Fibroblast of lung (primary cell): ENCODE measurements at regions not wholly inside any gene's neighbourhood (a gene's known extent, or its start where the extent isn't known, plus 50 kb on each side); places are given as distances from the start of the nearest gene placed in this dataset.

Source experiments
- DNase-seq, 2 donors: peaks; one replicate each; pipeline versions ENCODE4 v3.0.0 to v3.0.0-alpha.2; 2010; ENCODE audit warnings: low read depth in 2 of 2
- H2AFZ ChIP-seq: 2 replicates; pipeline ENCODE4 v1.5.1; 2012; ENCODE audit warnings: low read length, control low read depth, inconsistent platforms
- H3K27ac ChIP-seq: 2 replicates; pipeline ENCODE4 v1.5.1; 2011; ENCODE audit warnings: low read length, control low read depth; ENCODE audit not compliant: insufficient read depth
- H3K27me3 ChIP-seq: 2 replicates; pipeline ENCODE4 v1.5.1; 2011; ENCODE audit warnings: mild to moderate bottlenecking, low read length; ENCODE audit not compliant: control insufficient read depth, insufficient read depth
- H3K36me3 ChIP-seq: 2 replicates; pipeline ENCODE4 v1.5.1; 2011; ENCODE audit warnings: low read length; ENCODE audit not compliant: control insufficient read depth, insufficient read depth
- H3K4me1 ChIP-seq: 2 replicates; pipeline ENCODE4 v1.5.1; 2011; ENCODE audit warnings: low read length; ENCODE audit not compliant: control insufficient read depth, insufficient read depth; ENCODE audit errors: extremely low read depth
- H3K4me2 ChIP-seq: 2 replicates; pipeline ENCODE4 v1.5.1; 2011; ENCODE audit warnings: low read length, control low read depth; ENCODE audit not compliant: insufficient read depth; ENCODE audit errors: extremely low read depth
- H3K4me3 ChIP-seq, 4 experiments: fragments of 200-600 bp in 1 of 4; sonication (generic) in 1 of 4; replicated peaks in 1 of 4; 2 replicates each; pipeline ENCODE4 v1.5.1; 2011 to 2016; ENCODE audit warnings: low read length in 4 of 4, low read depth in 3 of 4, mild to moderate bottlenecking in 3 of 4, control low read depth in 2 of 4, inconsistent platforms in 1 of 4, mixed read lengths in 1 of 4; ENCODE audit not compliant: insufficient read depth in 1 of 4; ENCODE audit errors: control extremely low read depth in 1 of 4
- H3K79me2 ChIP-seq: 2 replicates; pipeline ENCODE4 v1.5.1; 2012; ENCODE audit warnings: mild to moderate bottlenecking, low read length, inconsistent platforms; ENCODE audit not compliant: control insufficient read depth, insufficient read depth
- H3K9ac ChIP-seq: 2 replicates; pipeline ENCODE4 v1.5.1; 2011; ENCODE audit warnings: mild to moderate bottlenecking, low read length, control low read depth; ENCODE audit not compliant: insufficient read depth
- H3K9me3 ChIP-seq: 2 replicates; pipeline ENCODE4 v1.5.1; 2012; ENCODE audit warnings: low read depth, low read length; ENCODE audit not compliant: control insufficient read depth, insufficient read depth
- H4K20me1 ChIP-seq: 2 replicates; pipeline ENCODE4 v1.5.1; 2011; ENCODE audit warnings: low read length; ENCODE audit not compliant: control insufficient read depth, insufficient read depth; ENCODE audit errors: extremely low read depth
- CTCF ChIP-seq, 2 donors: IDR thresholded peaks in 1 of 2; conservative IDR thresholded peaks in 1 of 2; 1 replicate in 1 of 2; 2 replicates in 1 of 2; pipeline ENCODE4 v1.5.1; 2011 to 2012; ENCODE audit warnings: low read length in 2 of 2, control low read depth in 1 of 2, inconsistent platforms in 1 of 2, low read depth in 1 of 2, mild to moderate bottlenecking in 1 of 2
- EZH2 ChIP-seq: IDR thresholded peaks from 2 replicates; pipeline ENCODE4 v1.5.1; 2012; ENCODE audit warnings: low read length, control low read depth, mild to moderate bottlenecking; ENCODE audit errors: missing control alignments

GRCh38 chr6:50520326-50521266, 192.7 kb upstream of the TFAP2D start:
- H3K4me3 ChIP-seq, result no peak overlapping the region
- H3K9me3 ChIP-seq, result no peaks in the 10 kb centered on the region
- H2AFZ ChIP-seq, result no peak overlapping the region
- no peak overlapping the region for H3K27ac ChIP-seq
- no peak overlapping the region for H3K9ac ChIP-seq
- H3K27me3 ChIP-seq, result no peaks in the 10 kb centered on the region
- no peak for DNase-seq
- no peak overlapping the region for H3K4me2 ChIP-seq
- no peaks in the 10 kb centered on the region for H4K20me1 ChIP-seq
- H3K36me3 ChIP-seq, result no peaks in the 10 kb centered on the region
- H3K79me2 ChIP-seq, result no peaks in the 10 kb centered on the region
- no peaks in the 10 kb centered on the region for H3K4me1 ChIP-seq
- TF ChIP-seq CTCF (conservative IDR thresholded peaks at IDR 0.05 in 1 of 2, IDR thresholded peaks at IDR 0.05 in 1 of 2; ENCODE audit: low read depth in 1 of 2, low read length in 2 of 2), result no peak
- no peak for TF ChIP-seq EZH2

DNA sequence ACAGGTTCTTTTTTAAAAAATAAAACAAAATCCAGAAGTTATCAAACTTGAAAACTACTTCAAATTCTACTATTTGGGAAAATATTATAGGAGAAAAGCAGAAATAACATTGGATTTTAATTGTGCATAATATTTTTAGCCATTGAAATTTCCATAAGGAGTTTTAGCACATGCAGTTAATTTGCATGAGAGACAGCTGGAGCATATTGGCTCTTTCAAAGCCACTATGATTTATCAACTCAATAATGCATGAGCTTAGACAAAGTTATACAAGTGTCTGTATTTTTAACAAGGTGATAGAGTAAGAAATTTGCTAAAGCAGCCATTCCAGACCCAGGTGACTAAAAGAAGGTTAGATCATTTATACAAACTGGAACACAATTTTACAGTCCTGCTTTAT, 189.0 kb upstream of the TFAP2D start:
- DNase-seq, result no peak
- Histone ChIP-seq H3K27ac (no peak overlapping the region), H3K4me2 (no peak overlapping the region), H3K9ac (no peak overlapping the region), H4K20me1 (no peaks in the 10 kb centered on the region), H3K4me1 (no peaks in the 10 kb centered on the region), H3K27me3 (no peaks in the 10 kb centered on the region), H2AFZ (no peak overlapping the region), H3K4me3 (no peak overlapping the region), H3K79me2 (no peaks in the 10 kb centered on the region), H3K9me3 (no peaks in the 10 kb centered on the region), H3K36me3 (no peaks in the 10 kb centered on the region)
- TF ChIP-seq EZH2, result no peak
- TF ChIP-seq CTCF (conservative IDR thresholded peaks at IDR 0.05 in 1 of 2, IDR thresholded peaks at IDR 0.05 in 1 of 2; ENCODE audit: low read depth in 1 of 2, low read length in 2 of 2), result no peak

- no peak overlapping the region for H2AFZ ChIP-seq
- H3K9ac ChIP-seq, result no peak overlapping the region
- no peaks in the 10 kb centered on the region for H3K4me1 ChIP-seq
- H3K4me2 ChIP-seq, result no peak overlapping the region
- H3K79me2 ChIP-seq, result no peaks in the 10 kb centered on the region
- no peaks in the 10 kb centered on the region for H3K36me3 ChIP-seq
- no peaks in the 10 kb centered on the region for H4K20me1 ChIP-seq
- H3K9me3 ChIP-seq, result no peaks in the 10 kb centered on the region
- H3K27ac ChIP-seq, result no peak overlapping the region
- no peaks in the 10 kb centered on the region for H3K27me3 ChIP-seq
- H3K4me3 ChIP-seq, result no peak overlapping the region
- DNase-seq, result no peak
- TF ChIP-seq EZH2, result no peak
- no peak for TF ChIP-seq CTCF (conservative IDR thresholded peaks at IDR 0.05 in 1 of 2, IDR thresholded peaks at IDR 0.05 in 1 of 2; ENCODE audit: low read depth in 1 of 2, low read length in 2 of 2)
These were observed 185.3 kb upstream of the TFAP2D start for GRCh38 chr6:50527985-50528384.
